GM19240 (cell line): ENCODE measurements at regions not wholly inside any gene's neighbourhood (a gene's known extent, or its start where the extent isn't known, plus 50 kb on each side); places are given as distances from the start of the nearest gene placed in this dataset.

Source experiments
- DNase-seq: peaks from one replicate; pipeline ENCODE4 v3.0.0; 2011; ENCODE audit warnings: low spot score; ENCODE audit not compliant: insufficient read length

GRCh38 chr6:165825256-165825815, 162.3 kb upstream of the PDE10A start:
- no peak for DNase-seq

GRCh38 chr6:165823609-165824326, 160.7 kb upstream of the PDE10A start:
- no peak for DNase-seq

- no peak for DNase-seq
These were observed 159.5 kb upstream of the PDE10A start for GRCh38 chr6:165822501-165822900.

GRCh38 chr6:165821754-165822153, 158.7 kb upstream of the PDE10A start:
- no peak for DNase-seq

GRCh38 chr6:165820934-165821333, 157.9 kb upstream of the PDE10A start:
- DNase-seq = no peak

GRCh38 chr6:165820407-165820806, 157.4 kb upstream of the PDE10A start:
- DNase-seq = no peak

GRCh38 chr6:165819394-165819793, 156.4 kb upstream of the PDE10A start:
- DNase-seq = no peak

- DNase-seq = no peak
These were observed 155.2 kb upstream of the PDE10A start for GRCh38 chr6:165818200-165818599.

GRCh38 chr6:165817771-165818170, 154.7 kb upstream of the PDE10A start:
- DNase-seq = no peak

GRCh38 chr6:165817148-165817547, 154.1 kb upstream of the PDE10A start:
- DNase-seq = no peak

- no peak for DNase-seq
These were observed 151.6 kb upstream of the PDE10A start for GRCh38 chr6:165814679-165815078.

GRCh38 chr6:165811512-165811911, 148.5 kb upstream of the PDE10A start:
- no peak for DNase-seq

- DNase-seq = no peak
These were observed 145.0 kb upstream of the PDE10A start for GRCh38 chr6:165808021-165808420.

GRCh38 chr6:165807249-165807960, 144.4 kb upstream of the PDE10A start:
- DNase-seq = no peak

GRCh38 chr6:165806126-165806810, 143.2 kb upstream of the PDE10A start:
- DNase-seq = no peak

- no peak for DNase-seq
These were observed 142.6 kb upstream of the PDE10A start for GRCh38 chr6:165805636-165806035.

GRCh38 chr6:165805067-165805555, 142.1 kb upstream of the PDE10A start:
- no peak for DNase-seq

GRCh38 chr6:165804331-165805066, 141.5 kb upstream of the PDE10A start:
- DNase-seq = no peak

- no peak for DNase-seq
These were observed 137.3 kb upstream of the PDE10A start for GRCh38 chr6:165800337-165800736.

GRCh38 chr6:165799391-165800153, 136.5 kb upstream of the PDE10A start:
- no peak for DNase-seq
